HG02798 (cell line): ENCODE measurements at regions not wholly inside any gene's neighbourhood (a gene's known extent, or its start where the extent isn't known, plus 50 kb on each side); places are given as distances from the start of the nearest gene placed in this dataset.
"Not testable (repeated sequence)": the region's sequence is repeated elsewhere in the genome, so short reads cannot be mapped to it uniquely, and the experiment has no call there.

Experiments used
- ATAC-seq: cut with Tn5 transposase; IDR thresholded peaks from one replicate; pipeline ENCODE4 v1.9.1; 2021; ENCODE audit warnings: mild to moderate bottlenecking; ENCODE audit not compliant: unreplicated experiment, poor library complexity

GRCh38 chrX:139202742-139203420 lies 327.7 kb upstream of the F9 start:
- ATAC-seq = no peak

- ATAC-seq = no peak
Measured at GRCh38 chrX:139201924-139202323, 328.6 kb upstream of the F9 start.

GRCh38 chrX:139200793-139201192 lies 329.7 kb upstream of the F9 start:
- no peak for ATAC-seq

- no peak for ATAC-seq
Measured at GRCh38 chrX:139200346-139200745, 330.2 kb upstream of the F9 start.

GRCh38 chrX:139199933-139200332 lies 330.6 kb upstream of the F9 start:
- no peak for ATAC-seq

GRCh38 chrX:139198936-139199335 lies 331.6 kb upstream of the F9 start:
- ATAC-seq = no peak

GRCh38 chrX:139196890-139197289 lies 333.6 kb upstream of the F9 start:
- ATAC-seq = no peak

- no peak for ATAC-seq
Measured at GRCh38 chrX:139194571-139195280, 335.8 kb upstream of the F9 start.

GRCh38 chrX:139192386-139192961 lies 338.1 kb upstream of the F9 start:
- no peak for ATAC-seq

GRCh38 chrX:139191746-139192385 lies 338.7 kb upstream of the F9 start:
- ATAC-seq = no peak

- ATAC-seq = no peak
Measured at GRCh38 chrX:139191286-139191685, 339.3 kb upstream of the F9 start.

- ATAC-seq = no peak
Measured at GRCh38 chrX:139187738-139188137, 342.8 kb upstream of the F9 start.

GRCh38 chrX:139186991-139187390 lies 343.5 kb upstream of the F9 start:
- ATAC-seq = no peak

- no peak for ATAC-seq
Measured at GRCh38 chrX:139179592-139179991, 350.9 kb upstream of the F9 start.

GRCh38 chrX:139178980-139179379 lies 351.6 kb upstream of the F9 start:
- no peak for ATAC-seq

- no peak for ATAC-seq
Measured at GRCh38 chrX:139172731-139173130, 357.8 kb upstream of the F9 start.

- no peak for ATAC-seq
Measured at GRCh38 chrX:139170526-139171173, 359.9 kb upstream of the F9 start.

GRCh38 chrX:139167282-139167681 lies 363.3 kb upstream of the F9 start:
- ATAC-seq = no peak

GRCh38 chrX:139158256-139158655 lies 372.3 kb upstream of the F9 start:
- ATAC-seq = no peak

- no peak for ATAC-seq
Measured at GRCh38 chrX:139156356-139156755, 374.2 kb upstream of the F9 start.

- not testable (repeated sequence) for ATAC-seq
Measured at GRCh38 chrX:139146625-139147024, 383.9 kb upstream of the F9 start.
